Effector CD8-positive, alpha-beta T cell (primary cell): ENCODE measurements at regions not wholly inside any gene's neighbourhood (a gene's known extent, or its start where the extent isn't known, plus 50 kb on each side); places are given as distances from the start of the nearest gene placed in this dataset.
"Not testable (repeated sequence)": the region's sequence is repeated elsewhere in the genome, so short reads cannot be mapped to it uniquely, and the experiment has no call there.

Experiments used
- DNase-seq: peaks from one replicate; lab custom pipeline; 2025; lab: John Stamatoyannopoulos, UW

GRCh38 chr14:29982171-29982570 is 54.5 kb upstream of the PRKD1 start:
- DNase-seq: no peak

- DNase-seq: no peak
These were observed 55.3 kb upstream of the PRKD1 start for GRCh38 chr14:29982993-29983392.

- DNase-seq: not testable (repeated sequence)
These were observed 62.8 kb upstream of the PRKD1 start for GRCh38 chr14:29990344-29990857.

GRCh38 chr14:29990993-29991392 is 63.3 kb upstream of the PRKD1 start:
- no peak for DNase-seq

GRCh38 chr14:29993143-29993542 is 65.5 kb upstream of the PRKD1 start:
- no peak for DNase-seq

GRCh38 chr14:29999013-29999539 is 71.4 kb upstream of the PRKD1 start:
- DNase-seq: no peak

- DNase-seq: no peak
These were observed 75.2 kb upstream of the PRKD1 start for GRCh38 chr14:30002859-30003258.

- no peak for DNase-seq
These were observed 77.6 kb upstream of the PRKD1 start for GRCh38 chr14:30005114-30005808.

GRCh38 chr14:30006695-30007094 is 79.0 kb upstream of the PRKD1 start:
- DNase-seq: no peak

GRCh38 chr14:30015489-30015888 is 87.8 kb upstream of the PRKD1 start:
- no peak for DNase-seq

- no peak for DNase-seq
These were observed 88.4 kb upstream of the PRKD1 start for GRCh38 chr14:30016002-30016401.

GRCh38 chr14:30017370-30017993 is 89.8 kb upstream of the PRKD1 start:
- DNase-seq: no peak

GRCh38 chr14:30020271-30020670 is 92.6 kb upstream of the PRKD1 start:
- DNase-seq: no peak

- no peak for DNase-seq
These were observed 93.0 kb upstream of the PRKD1 start for GRCh38 chr14:30020687-30021086.

- DNase-seq: not testable (repeated sequence)
These were observed 95.7 kb upstream of the PRKD1 start for GRCh38 chr14:30023350-30023749.

GRCh38 chr14:30034152-30034551 is 106.5 kb upstream of the PRKD1 start:
- no peak for DNase-seq

- DNase-seq: no peak
These were observed 107.7 kb upstream of the PRKD1 start for GRCh38 chr14:30035361-30035760.

- DNase-seq: no peak
These were observed 118.1 kb upstream of the PRKD1 start for GRCh38 chr14:30045720-30046119.

- no peak for DNase-seq
These were observed 125.5 kb upstream of the PRKD1 start for GRCh38 chr14:30053103-30053502.

- DNase-seq: no peak
These were observed 126.6 kb upstream of the PRKD1 start for GRCh38 chr14:30054201-30054600.

GRCh38 chr14:30058401-30058800 is 130.8 kb upstream of the PRKD1 start:
- no peak for DNase-seq

GRCh38 chr14:30063746-30064145 is 136.1 kb upstream of the PRKD1 start:
- no peak for DNase-seq

GRCh38 chr14:30064454-30064853 is 136.8 kb upstream of the PRKD1 start:
- no peak for DNase-seq
